Choroid plexus epithelial cell (primary cell): ENCODE measurements at regions not wholly inside any gene's neighbourhood (a gene's known extent, or its start where the extent isn't known, plus 50 kb on each side); places are given as distances from the start of the nearest gene placed in this dataset.

Experiments
- DNase-seq: peaks from one replicate; pipeline ENCODE4 v3.0.0-alpha.2; 2010; ENCODE audit warnings: low read depth
- H3K4me3 ChIP-seq: 2 replicates; pipeline ENCODE4 v1.5.1; 2011; ENCODE audit warnings: low read depth, mild to moderate bottlenecking, control low read depth, low read length, moderate library complexity
- TF ChIP-seq, protein P1 (sequence below): conservative IDR thresholded peaks from 2 replicates; pipeline ENCODE4 v1.5.1; 2011; ENCODE audit warnings: low read depth, mild to moderate bottlenecking, control low read depth, inconsistent platforms, low read length, moderate library complexity

GRCh38 chr13:100899720-100900316 is 225.2 kb upstream of the TMTC4 start:
- H3K4me3 ChIP-seq: no peak overlapping the region
- DNase-seq: no peak
- TF ChIP-seq, protein P1, sequence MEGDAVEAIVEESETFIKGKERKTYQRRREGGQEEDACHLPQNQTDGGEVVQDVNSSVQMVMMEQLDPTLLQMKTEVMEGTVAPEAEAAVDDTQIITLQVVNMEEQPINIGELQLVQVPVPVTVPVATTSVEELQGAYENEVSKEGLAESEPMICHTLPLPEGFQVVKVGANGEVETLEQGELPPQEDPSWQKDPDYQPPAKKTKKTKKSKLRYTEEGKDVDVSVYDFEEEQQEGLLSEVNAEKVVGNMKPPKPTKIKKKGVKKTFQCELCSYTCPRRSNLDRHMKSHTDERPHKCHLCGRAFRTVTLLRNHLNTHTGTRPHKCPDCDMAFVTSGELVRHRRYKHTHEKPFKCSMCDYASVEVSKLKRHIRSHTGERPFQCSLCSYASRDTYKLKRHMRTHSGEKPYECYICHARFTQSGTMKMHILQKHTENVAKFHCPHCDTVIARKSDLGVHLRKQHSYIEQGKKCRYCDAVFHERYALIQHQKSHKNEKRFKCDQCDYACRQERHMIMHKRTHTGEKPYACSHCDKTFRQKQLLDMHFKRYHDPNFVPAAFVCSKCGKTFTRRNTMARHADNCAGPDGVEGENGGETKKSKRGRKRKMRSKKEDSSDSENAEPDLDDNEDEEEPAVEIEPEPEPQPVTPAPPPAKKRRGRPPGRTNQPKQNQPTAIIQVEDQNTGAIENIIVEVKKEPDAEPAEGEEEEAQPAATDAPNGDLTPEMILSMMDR: no peak

DNA sequence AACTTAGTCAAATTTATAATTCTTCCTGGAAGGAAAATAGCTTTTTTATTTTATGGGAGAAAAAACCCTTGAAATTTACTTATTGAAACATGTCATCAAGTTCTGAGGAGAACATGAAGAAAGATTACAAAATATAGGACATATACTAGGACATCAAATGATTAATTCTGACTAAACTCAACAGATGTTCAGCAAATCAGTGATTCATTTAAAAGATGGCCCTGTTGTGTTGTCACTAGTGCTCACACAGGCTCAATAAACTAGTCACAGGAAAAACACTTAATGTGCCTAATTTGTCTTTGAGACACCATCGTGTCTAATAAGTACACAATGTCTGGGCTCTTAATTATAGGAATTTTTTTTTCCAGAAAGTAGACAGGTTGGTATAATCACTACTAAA is 223.8 kb upstream of the TMTC4 start:
- no peak overlapping the region for H3K4me3 ChIP-seq
- no peak for DNase-seq
- TF ChIP-seq, protein P1: no peak

DNA sequence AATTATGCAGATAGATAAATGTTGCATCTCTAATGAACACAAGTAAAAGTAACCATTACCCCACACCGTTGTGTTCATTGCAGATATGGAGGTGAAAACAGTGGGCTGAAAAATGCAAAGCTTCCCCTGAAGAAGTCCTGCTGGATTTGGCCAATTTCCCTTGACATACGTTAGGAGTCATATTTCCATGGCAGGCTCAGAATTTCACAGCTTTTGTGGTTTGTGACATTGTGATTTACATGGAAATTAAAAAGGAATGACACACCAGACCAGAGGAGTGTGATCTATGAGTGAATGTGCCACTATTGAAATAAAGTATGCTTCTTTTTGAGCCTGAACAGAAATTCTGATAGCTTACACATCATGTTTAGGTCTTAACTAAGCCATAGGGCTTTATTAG is 221.1 kb upstream of the TMTC4 start:
- TF ChIP-seq, protein P1: no peak
- DNase-seq: no peak

GRCh38 chr13:100892981-100893380 is 218.4 kb upstream of the TMTC4 start:
- no peak overlapping the region for H3K4me3 ChIP-seq
- TF ChIP-seq, protein P1: no peak
- no peak for DNase-seq

More for the DNA sequence above, 221.1 kb upstream of the TMTC4 start:
- no peak overlapping the region for H3K4me3 ChIP-seq

DNA sequence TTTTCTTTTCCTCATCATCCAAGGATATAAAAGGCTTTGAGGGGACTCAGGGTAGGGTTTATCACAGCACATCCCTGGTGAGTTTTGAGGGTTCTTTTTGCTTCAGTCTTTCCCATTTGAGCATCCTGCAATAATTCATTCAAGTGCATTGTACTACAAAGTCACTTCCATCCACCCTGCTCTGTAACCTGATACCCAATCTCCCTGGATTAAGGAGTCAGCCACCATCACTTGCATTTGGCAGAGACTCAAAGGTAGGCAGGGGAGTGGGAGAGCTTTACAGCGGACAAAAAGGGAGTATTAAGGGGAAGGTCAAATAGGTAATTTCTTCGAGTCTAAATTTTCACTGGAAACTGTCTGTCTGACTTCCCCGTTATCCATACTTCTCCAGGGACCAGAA is 216.1 kb upstream of the TMTC4 start:
- no peak for DNase-seq
- TF ChIP-seq, protein P1: no peak

GRCh38 chr13:100887729-100888151 is 213.1 kb upstream of the TMTC4 start:
- no peak overlapping the region for H3K4me3 ChIP-seq
- peak; percentile 73 for DNase-seq
- TF ChIP-seq, protein P1: no peak

More for the DNA sequence above, 216.1 kb upstream of the TMTC4 start:
- H3K4me3 ChIP-seq: no peak overlapping the region

DNA sequence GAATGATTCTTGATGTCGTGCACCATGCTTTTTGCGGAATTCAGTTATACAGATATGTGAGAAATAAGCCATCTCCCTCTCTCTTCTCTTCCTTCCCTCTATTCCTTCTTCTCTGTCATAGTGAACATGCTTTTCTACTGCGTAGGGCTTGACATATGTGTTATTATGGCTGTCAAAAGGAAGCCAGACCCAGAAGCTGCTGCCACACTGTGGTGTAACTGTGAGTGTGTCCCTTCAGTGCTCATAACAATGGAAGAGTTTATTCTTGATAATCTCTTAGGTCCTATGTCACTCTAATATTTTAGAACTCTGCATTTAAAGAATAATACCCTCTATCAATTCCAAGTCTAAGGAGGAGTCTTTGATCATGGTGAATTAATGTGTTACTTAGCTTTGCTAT is 208.9 kb upstream of the TMTC4 start:
- TF ChIP-seq, protein P1: no peak
- no peak overlapping the region for H3K4me3 ChIP-seq
- no peak for DNase-seq
